SKM-1 (cell line): ENCODE measurements at regions not wholly inside any gene's neighbourhood (a gene's known extent, or its start where the extent isn't known, plus 50 kb on each side); places are given as distances from the start of the nearest gene placed in this dataset.

ENCODE experiments used
- DNase-seq: peaks from one replicate; lab custom pipeline; 2025; ENCODE audit not compliant: unreplicated experiment; lab: John Stamatoyannopoulos, UW

- DNase-seq: no peak
These were observed 194.9 kb upstream of the RMST start for GRCh38 chr12:97267594-97268202.

DNA sequence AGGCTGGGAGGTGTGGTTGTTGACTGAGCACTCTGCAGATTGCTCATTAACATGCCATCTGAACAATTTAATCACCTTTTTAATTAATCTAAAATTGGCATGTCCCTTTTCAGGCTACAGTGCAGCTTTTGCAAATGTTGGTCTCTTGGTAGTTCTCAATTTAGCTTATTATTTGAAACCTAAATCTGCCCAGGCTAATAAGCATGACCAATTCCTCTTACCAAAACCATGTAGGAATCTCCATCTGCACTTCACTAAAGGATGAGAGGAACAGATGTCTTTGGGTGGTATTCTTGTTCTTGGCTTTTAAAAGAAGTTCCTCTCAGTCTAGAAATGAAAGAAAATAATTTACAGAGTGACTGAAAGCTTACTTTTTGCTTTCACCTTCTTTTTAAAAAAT lies 190.1 kb upstream of the RMST start:
- no peak for DNase-seq

GRCh38 chr12:97274386-97274785 lies 188.2 kb upstream of the RMST start:
- DNase-seq: no peak

GRCh38 chr12:97275256-97275655 lies 187.3 kb upstream of the RMST start:
- no peak for DNase-seq

GRCh38 chr12:97275728-97276590 lies 186.6 kb upstream of the RMST start:
- DNase-seq: no peak

GRCh38 chr12:97276661-97277429 lies 185.8 kb upstream of the RMST start:
- no peak for DNase-seq

GRCh38 chr12:97283297-97283696 lies 179.3 kb upstream of the RMST start:
- DNase-seq: no peak

DNA sequence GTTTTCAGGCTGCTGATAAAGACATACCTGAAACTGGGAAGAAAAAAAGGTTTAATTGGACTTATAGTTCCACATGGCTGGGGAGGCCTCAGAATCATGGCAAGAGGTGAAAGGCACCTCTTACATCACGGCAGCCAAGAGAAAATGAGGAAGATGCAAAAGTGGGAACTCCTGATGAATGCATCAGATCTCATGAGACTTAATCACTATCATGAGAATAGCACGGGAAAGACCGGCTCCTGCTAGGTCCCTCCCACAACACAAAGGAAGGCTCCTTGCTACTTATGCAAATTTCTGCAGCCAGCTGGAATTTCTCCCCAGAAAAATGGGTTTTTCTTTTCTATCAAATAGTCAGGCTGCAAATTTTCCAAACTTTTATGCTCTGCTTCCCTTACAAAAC lies 174.1 kb upstream of the RMST start:
- DNase-seq: no peak

DNA sequence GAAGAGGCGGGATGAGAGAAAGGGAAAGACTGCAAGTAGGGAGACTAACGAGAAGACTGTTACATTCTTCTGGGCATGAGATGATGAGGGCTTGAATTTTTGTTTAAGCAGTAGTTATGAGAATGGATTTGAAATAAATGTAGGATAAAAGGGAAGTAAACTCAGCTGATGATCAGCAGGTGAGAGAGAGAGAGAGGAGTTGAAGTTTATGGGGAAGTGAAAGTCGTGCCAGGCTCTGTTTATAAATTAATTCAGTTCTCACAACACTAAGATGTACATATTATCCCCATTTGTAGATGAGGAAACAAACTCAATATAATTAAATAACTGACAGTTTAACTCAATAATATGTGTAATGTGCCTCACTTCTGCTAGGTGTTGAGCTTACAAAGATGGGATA lies 170.0 kb upstream of the RMST start:
- DNase-seq: no peak

- DNase-seq: no peak
These were observed 169.1 kb upstream of the RMST start for GRCh38 chr12:97293541-97293940.

DNA sequence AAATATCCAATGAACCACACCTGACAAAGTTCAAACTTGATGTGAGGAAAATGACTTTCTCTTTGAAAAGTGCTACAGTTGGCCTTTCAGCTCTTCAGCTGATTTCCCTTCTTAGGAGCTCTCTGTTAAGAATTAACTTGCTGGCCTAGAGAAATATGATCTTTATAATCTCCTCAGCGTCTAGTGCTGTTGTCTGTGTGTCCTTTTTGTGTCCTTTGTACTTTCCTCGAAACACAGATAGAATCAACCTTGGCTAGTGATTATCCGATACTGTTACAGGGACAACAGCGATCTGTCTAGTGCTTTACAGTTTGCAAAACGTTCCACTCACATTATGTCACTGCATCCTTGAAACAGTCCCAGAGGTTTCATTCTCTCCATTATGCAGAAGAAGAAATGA lies 162.8 kb upstream of the RMST start:
- no peak for DNase-seq

GRCh38 chr12:97300431-97300830 lies 162.2 kb upstream of the RMST start:
- no peak for DNase-seq

GRCh38 chr12:97300891-97301290 lies 161.7 kb upstream of the RMST start:
- no peak for DNase-seq

GRCh38 chr12:97301576-97301975 lies 161.0 kb upstream of the RMST start:
- no peak for DNase-seq

DNA sequence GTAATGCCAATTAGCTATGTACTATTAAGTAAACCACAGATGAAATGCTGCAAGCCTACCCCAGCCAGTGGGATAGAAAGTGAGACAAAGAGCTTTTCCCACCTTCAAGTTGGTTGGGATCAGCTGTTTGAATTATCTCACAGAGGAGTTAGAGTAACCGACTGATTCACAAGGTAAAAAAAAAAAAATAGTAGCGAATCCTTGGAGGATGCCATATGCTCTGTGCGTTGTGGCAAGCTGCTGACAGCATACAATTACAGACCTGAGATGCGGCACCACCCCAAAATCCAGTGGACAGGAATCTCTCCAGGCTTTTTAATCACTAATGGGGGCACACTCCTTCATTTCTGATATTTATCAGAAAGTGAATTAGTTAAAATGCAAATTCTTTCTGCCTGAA lies 157.0 kb upstream of the RMST start:
- DNase-seq: no peak

DNA sequence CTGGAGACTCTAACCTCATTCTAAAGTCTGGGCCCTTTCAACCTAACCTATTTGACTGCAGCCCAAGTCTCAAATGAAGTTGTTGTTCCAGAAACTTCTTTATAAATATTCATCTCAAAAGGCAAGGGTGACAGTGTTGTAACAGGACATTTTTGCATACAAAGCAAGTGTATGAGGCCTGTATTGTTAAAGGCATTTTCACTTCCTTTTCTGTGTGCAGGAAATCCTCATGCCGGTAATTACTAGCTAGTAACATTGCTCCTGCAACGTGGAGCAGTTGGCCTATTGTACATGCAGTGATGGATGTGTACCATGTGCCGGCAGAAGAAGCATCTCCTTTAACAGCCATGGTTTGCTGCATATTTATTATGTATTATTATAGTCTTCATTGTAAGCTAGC lies 156.5 kb upstream of the RMST start:
- no peak for DNase-seq

DNA sequence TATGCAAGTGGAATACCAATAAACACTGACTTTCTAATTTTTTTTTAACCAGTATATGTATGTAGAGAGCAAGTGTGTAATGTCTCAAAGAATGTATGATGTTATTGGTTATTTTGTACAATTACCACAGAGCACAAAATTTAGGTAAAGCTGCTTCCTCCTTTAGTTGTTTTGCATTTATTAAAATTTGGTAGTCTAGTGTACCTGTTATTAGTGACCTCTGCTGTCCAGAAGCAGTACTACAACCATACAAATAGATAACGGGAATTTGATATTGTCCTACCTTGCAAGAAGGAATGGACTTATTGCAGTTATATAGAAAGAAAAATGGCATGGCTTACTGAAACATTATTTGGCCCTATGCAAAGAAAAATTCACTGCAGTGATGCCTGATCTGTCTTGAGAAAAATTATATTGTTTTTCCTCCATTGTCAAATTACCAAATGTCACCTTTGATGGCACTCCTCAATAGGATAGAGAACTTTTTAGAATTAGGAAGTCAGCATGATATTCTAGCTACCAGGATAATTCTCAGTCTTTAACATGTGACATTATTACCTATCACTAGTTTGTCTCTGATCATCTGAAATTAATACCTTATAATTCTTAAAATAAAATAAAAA lies 153.9 kb upstream of the RMST start:
- no peak for DNase-seq

GRCh38 chr12:97309921-97310320 lies 152.7 kb upstream of the RMST start:
- DNase-seq: no peak

DNA sequence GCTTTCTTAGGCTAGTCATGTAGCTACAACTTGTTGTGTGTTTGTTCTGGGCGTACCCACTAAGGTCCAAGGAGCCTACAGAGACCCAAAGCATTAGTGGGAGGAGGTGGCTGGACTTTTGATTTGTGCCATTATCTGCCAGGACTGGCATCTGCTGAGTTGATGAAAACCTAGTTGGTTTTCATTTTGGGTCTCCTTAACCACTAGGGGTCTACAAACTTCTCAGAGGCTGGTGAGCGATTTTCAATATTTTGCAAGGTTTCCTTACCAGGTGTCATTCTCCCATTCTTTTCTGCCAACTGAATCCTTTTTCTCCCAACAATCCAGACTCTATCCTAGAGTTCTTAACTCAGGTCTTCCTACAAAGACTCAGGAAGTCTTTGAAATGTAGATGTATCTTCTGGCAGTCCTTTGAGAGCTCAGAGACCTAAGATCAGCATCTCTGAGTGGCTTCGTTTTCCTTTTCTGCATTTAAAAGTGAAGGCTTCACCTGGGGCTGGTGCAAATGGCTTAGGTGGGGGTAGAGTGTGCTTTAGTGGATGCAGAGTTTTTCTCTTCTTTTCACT lies 150.0 kb upstream of the RMST start:
- no peak for DNase-seq

GRCh38 chr12:97313471-97314190 lies 149.0 kb upstream of the RMST start:
- no peak for DNase-seq

DNA sequence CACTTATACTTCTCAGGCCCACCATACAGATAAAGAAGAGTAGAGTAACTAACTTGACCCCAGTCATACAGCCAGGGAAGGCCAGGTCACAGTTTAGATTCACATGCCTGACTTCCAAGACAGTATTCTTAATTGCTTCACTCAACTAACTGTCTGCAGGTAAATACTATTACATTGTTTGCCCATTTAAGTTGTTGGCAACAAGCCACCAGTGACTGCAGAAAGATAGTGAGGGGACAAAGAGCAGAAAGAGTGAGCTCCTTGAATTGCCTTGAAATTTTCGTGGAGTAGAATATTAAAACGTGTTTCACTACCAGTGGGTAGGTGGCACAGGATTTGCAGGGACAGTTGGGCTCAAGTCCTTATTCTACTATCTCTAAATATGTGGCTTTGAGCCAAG lies 146.3 kb upstream of the RMST start:
- DNase-seq: no peak
